SK-N-SH (cell line): ENCODE measurements at regions not wholly inside any gene's neighbourhood (a gene's known extent, or its start where the extent isn't known, plus 50 kb on each side); places are given as distances from the start of the nearest gene placed in this dataset.

Experiments used
- CTCF ChIA-PET: fragments of 300-600, 350-600 bp; formaldehyde crosslinking; extraction: SDS; loops from one replicate; lab custom pipeline; 2021; lab: Yijun Ruan, JAX
- POLR2A ChIA-PET: fragments of 350-600 bp; sonication (Branson Sonifier 250); formaldehyde crosslinking; extraction: SDS; loops from one replicate; lab custom pipeline; 2020; ENCODE audit warnings: antibody characterized with exemption, inconsistent platforms; lab: Yijun Ruan, JAX
- DNase-seq: peaks from one replicate; pipeline ENCODE4 v3.0.0; 2012
- H2AFZ ChIP-seq: fragments of 200-600 bp; sonication (generic); 2 replicates; pipeline ENCODE4 v1.8.1; 2016; ENCODE audit warnings: antibody characterized with exemption, mild to moderate bottlenecking, low read depth
- H3F3A ChIP-seq: fragments of 200-600 bp; sonication (generic); replicated peaks from 2 replicates; pipeline ENCODE3; 2016; ENCODE audit warnings: antibody characterized with exemption, mild to moderate bottlenecking; ENCODE audit not compliant: insufficient read depth
- H3K27ac ChIP-seq, 2 experiments: fragments of 200-500 bp in 1 of 2; fragments of 200-600 bp in 1 of 2; sonication (Bioruptor generic) in 1 of 2; sonication (generic), shearing (Covaris generic) in 1 of 2; 2 replicates each; pipeline versions ENCODE4 v1.5.1 to v1.6.1; 2014 to 2016; ENCODE audit warnings: low read depth in 2 of 2, inconsistent platforms in 1 of 2, low read length in 1 of 2, mild to moderate bottlenecking in 1 of 2, mixed read lengths in 1 of 2
- H3K27me3 ChIP-seq: fragments of 200-600 bp; sonication (generic), shearing (Covaris generic); 2 replicates; pipeline ENCODE4 v1.6.1; 2016; ENCODE audit warnings: mixed run types; ENCODE audit not compliant: insufficient read depth
- H3K36me3 ChIP-seq, 2 experiments: fragments of 200-500 bp in 1 of 2; fragments of 200-600 bp in 1 of 2; sonication (Bioruptor generic) in 1 of 2; sonication (generic) in 1 of 2; replicated peaks in 1 of 2; 2 replicates each; pipeline versions ENCODE3 to v1.5.1; 2014 to 2016; ENCODE audit warnings: low read length in 1 of 2, mild to moderate bottlenecking in 1 of 2; ENCODE audit not compliant: insufficient read depth in 2 of 2, control insufficient read depth in 1 of 2
- H3K4me1 ChIP-seq, 2 experiments: fragments of 200-500 bp in 1 of 2; fragments of 200-600 bp in 1 of 2; sonication (Bioruptor generic) in 1 of 2; sonication (generic), shearing (Covaris generic) in 1 of 2; 2 replicates each; pipeline versions ENCODE4 v1.5.1 to v1.6.1; 2014 to 2016; ENCODE audit warnings: low read depth in 1 of 2, low read length in 1 of 2, mixed run types in 1 of 2; ENCODE audit not compliant: insufficient read depth in 2 of 2, control insufficient read depth in 1 of 2
- H3K4me2 ChIP-seq: fragments of 200-600 bp; sonication (generic), shearing (Covaris generic); 2 replicates; pipeline ENCODE4 v1.6.1; 2017; ENCODE audit warnings: mixed run types
- H3K4me3 ChIP-seq, 2 experiments: fragments of 200-500 bp in 1 of 2; fragments of 200-600 bp in 1 of 2; sonication (Bioruptor generic) in 1 of 2; sonication (generic), shearing (Covaris generic) in 1 of 2; 2 replicates each; pipeline versions ENCODE4 v1.5.1 to v1.8.1; 2014 to 2016; ENCODE audit warnings: low read depth in 2 of 2, inconsistent platforms in 1 of 2, low read length in 1 of 2, mild to moderate bottlenecking in 1 of 2, mixed read lengths in 1 of 2, moderate library complexity in 1 of 2
- H3K79me2 ChIP-seq: fragments of 200-600 bp; sonication (generic); 2 replicates; pipeline ENCODE4 v1.8.1; 2017; ENCODE audit warnings: mild to moderate bottlenecking; ENCODE audit not compliant: insufficient read depth
- H3K9ac ChIP-seq: fragments of 200-600 bp; sonication (generic); 2 replicates; pipeline ENCODE4 v1.6.1; 2017; ENCODE audit warnings: mixed run types
- H3K9me2 ChIP-seq: fragments of 200-600 bp; sonication (generic); 2 replicates; pipeline ENCODE4 v1.6.1; 2017; ENCODE audit warnings: mixed run types
- H3K9me3 ChIP-seq: fragments of 200-600 bp; sonication (generic); 2 replicates; pipeline ENCODE4 v1.6.1; 2017; ENCODE audit warnings: mixed run types, mild to moderate bottlenecking, moderate library complexity
- H4K20me1 ChIP-seq: fragments of 200-600 bp; sonication (generic); 2 replicates; pipeline ENCODE4 v1.6.1; 2017; ENCODE audit warnings: mild to moderate bottlenecking, mixed run types; ENCODE audit not compliant: insufficient read depth
- CHD2 ChIP-seq: fragments of 150-350 bp; IDR thresholded peaks from 2 replicates; pipeline ENCODE4 v1.6.1; 2018; ENCODE audit warnings: low read length; ENCODE audit not compliant: partially characterized antibody
- EZH2phosphoT487 ChIP-seq: fragments of 200-600 bp; sonication (generic); IDR thresholded peaks from 2 replicates; pipeline ENCODE4 v1.6.1; 2017; ENCODE audit warnings: low read depth, mixed run types, mild to moderate bottlenecking, antibody characterized with exemption, moderate library complexity, borderline replicate concordance
- FOXM1 ChIP-seq: IDR thresholded peaks from 2 replicates; pipeline ENCODE4 v1.4.0; 2012; ENCODE audit warnings: low read depth, mild to moderate bottlenecking
- JUND ChIP-seq: IDR thresholded peaks from 2 replicates; pipeline ENCODE4 v1.4.0; 2012
- MAX ChIP-seq: IDR thresholded peaks from 2 replicates; pipeline ENCODE4 v1.4.0; 2012; ENCODE audit warnings: low read depth
- MEF2A ChIP-seq: IDR thresholded peaks from 2 replicates; pipeline ENCODE4 v1.4.0; 2012; ENCODE audit warnings: low read depth, borderline replicate concordance
- MXI1 ChIP-seq: IDR thresholded peaks from 2 replicates; pipeline ENCODE4 v1.6.1; 2012; ENCODE audit warnings: mild to moderate bottlenecking, low read depth, low read length, improper control_type of control experiment
- PBX3 ChIP-seq: IDR thresholded peaks from 2 replicates; pipeline ENCODE4; 2012
- POLR2AphosphoS5 ChIP-seq: IDR thresholded peaks from 2 replicates; pipeline ENCODE4 v1.6.1; 2012; ENCODE audit warnings: low read depth, low read length
- RAD21 ChIP-seq: IDR thresholded peaks from 2 replicates; pipeline ENCODE4 v1.6.1; 2012; ENCODE audit warnings: mild to moderate bottlenecking, low read length
- SIN3A ChIP-seq: IDR thresholded peaks from 2 replicates; pipeline ENCODE4 v1.6.1; 2012; ENCODE audit warnings: low read depth, mild to moderate bottlenecking, low read length, moderate library complexity, borderline replicate concordance
- TAF1 ChIP-seq: IDR thresholded peaks from 2 replicates; pipeline ENCODE4 v1.6.1; 2012; ENCODE audit warnings: low read depth, mild to moderate bottlenecking, low read length, moderate library complexity, borderline replicate concordance
- TCF12 ChIP-seq: IDR thresholded peaks from 2 replicates; pipeline ENCODE4 v1.4.0; 2012
- WGBS: methylation state at CpG from one replicate; pipeline ENCODE4 v1.1.6; 2017; ENCODE audit warnings: low lambda C conversion rate; 5-methylcytosine and 5-hydroxymethylcytosine counted together

GRCh38 chr12:113645603-113646002, 173.9 kb upstream of the LHX5 start (continued):
- TF ChIP-seq MEF2A (no peak), RAD21 (no peak), CHD2 (no peak), JUND (no peak), TAF1 (no peak)

GRCh38 chr12:113645183-113645582, 173.5 kb upstream of the LHX5 start:
- Histone ChIP-seq H2AFZ (no peak overlapping the region), H3F3A (no peaks in the 10 kb centered on the region), H4K20me1 (no peaks in the 10 kb centered on the region), H3K27me3 (no peaks in the 10 kb centered on the region; the same call in 1 of the 2 replicates), H3K27ac (no peak overlapping the region), H3K79me2 (no peaks in the 10 kb centered on the region), H3K9ac (no peak overlapping the region), H3K36me3 (no peaks in the 10 kb centered on the region), H3K4me1 (peaks cover 0 to 11% of the 10 kb centered on the region in 2 experiments; a peak in 1 of 4 replicates), H3K4me3 (no peak overlapping the region), H3K4me2 (no peak overlapping the region), H3K9me3 (no peaks in the 10 kb centered on the region), H3K9me2 (no peaks in the 10 kb centered on the region)
- no peak for TF ChIP-seq MAX
- TF ChIP-seq FOXM1, result no peak
- TF ChIP-seq SIN3A, result no peak
- no peak for TF ChIP-seq TCF12
- no peak for TF ChIP-seq PBX3
- no peak for TF ChIP-seq POLR2AphosphoS5
- no peak for TF ChIP-seq EZH2phosphoT487
- no peak for DNase-seq
- ChIA-PET CTCF (no interaction called here), POLR2A (no interaction called here)
- WGBS, result 64% methylated on average over 2 of the region's 2 CpGs

GRCh38 chr12:113643177-113643974, 171.7 kb upstream of the LHX5 start:
- Histone ChIP-seq H3K4me3 (no peak overlapping the region), H3K9me3 (no peaks in the 10 kb centered on the region), H4K20me1 (no peaks in the 10 kb centered on the region), H3F3A (no peaks in the 10 kb centered on the region), H3K4me1 (no peaks in the 10 kb centered on the region), H3K9me2 (no peaks in the 10 kb centered on the region), H3K79me2 (no peaks in the 10 kb centered on the region), H2AFZ (no peak overlapping the region), H3K36me3 (no peaks in the 10 kb centered on the region), H3K4me2 (no peak overlapping the region), H3K27ac (no peak overlapping the region), H3K9ac (no peak overlapping the region), H3K27me3 (no peaks in the 10 kb centered on the region; the same call in 1 of the 2 replicates)
- POLR2A ChIA-PET, result no interaction called here
- WGBS, result 22% methylated on average over 6 of the region's 8 CpGs
- no peak for TF ChIP-seq MXI1
- no peak for TF ChIP-seq MEF2A
- DNase-seq, result no peak
- CTCF ChIA-PET, result no interaction called here
